ENCODE measurements at regions not wholly inside any gene's neighbourhood (a gene's known extent, or its start where the extent isn't known, plus 50 kb on each side); places are given as distances from the start of the nearest gene placed in this dataset.

DNA sequence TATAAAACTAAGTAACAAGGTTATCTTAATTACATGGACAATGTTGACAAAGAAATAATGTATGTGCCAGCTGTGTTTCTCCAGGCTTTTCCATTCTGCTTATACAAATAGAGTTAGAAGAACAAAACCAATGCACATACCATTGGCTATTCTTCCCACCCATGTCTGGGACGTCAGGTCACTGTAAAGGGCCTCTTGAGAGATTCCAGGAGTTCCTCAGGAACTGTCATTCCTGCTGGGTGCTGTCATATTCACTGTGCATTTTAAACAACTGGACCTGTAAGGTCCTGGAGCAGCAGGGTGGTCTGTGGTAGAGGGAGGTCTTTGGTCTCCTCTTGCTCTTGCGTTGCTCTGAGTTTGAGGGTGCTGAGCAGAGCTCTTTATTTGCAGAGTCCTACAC, 74.6 kb upstream of the AP1S2 start:
- DNase-seq, result no peak
- Histone ChIP-seq H3K9me3 (replicated peaks; ENCODE audit: control insufficient read depth, low read depth, low read length) (no peaks in the 10 kb centered on the region), H3K27ac (ENCODE audit: low read length) (no peak overlapping the region), H3K36me3 (ENCODE audit: control insufficient read depth, insufficient read depth, low read length) (no peaks in the 10 kb centered on the region), H3K4me3 (ENCODE audit: low read length) (no peak overlapping the region), H3K4me1 (ENCODE audit: control insufficient read depth, insufficient read depth, low read length) (no peaks in the 10 kb centered on the region), H3K27me3 (ENCODE audit: control insufficient read depth, insufficient read depth, low read length) (peaks cover 25% of the 10 kb centered on the region)
- 71% methylated on average over 1 of the region's 2 CpGs for WGBS (ENCODE audit: insufficient coverage)

- no peak for DNase-seq
- Histone ChIP-seq H3K4me3 (ENCODE audit: low read length) (no peak overlapping the region), H3K27ac (ENCODE audit: low read length) (no peak overlapping the region), H3K27me3 (ENCODE audit: control insufficient read depth, insufficient read depth, low read length) (peaks cover 22% of the 10 kb centered on the region), H3K9me3 (replicated peaks; ENCODE audit: control insufficient read depth, low read depth, low read length) (no peaks in the 10 kb centered on the region), H3K4me1 (ENCODE audit: control insufficient read depth, insufficient read depth, low read length) (no peaks in the 10 kb centered on the region), H3K36me3 (ENCODE audit: control insufficient read depth, insufficient read depth, low read length) (no peaks in the 10 kb centered on the region)
- 56% methylated on average over 1 of the region's 1 CpG for WGBS (ENCODE audit: insufficient coverage)
These were observed 72.0 kb upstream of the AP1S2 start for GRCh38 chrX:15926622-15927021.

- WGBS (ENCODE audit: insufficient coverage), result no CpG with 5 or more reads among the region's 1 CpG
- H3K9me3 ChIP-seq (replicated peaks; ENCODE audit: control insufficient read depth, low read depth, low read length), result no peaks in the 10 kb centered on the region
These were observed 63.4 kb upstream of the AP1S2 start for GRCh38 chrX:15918003-15918402.

DNA sequence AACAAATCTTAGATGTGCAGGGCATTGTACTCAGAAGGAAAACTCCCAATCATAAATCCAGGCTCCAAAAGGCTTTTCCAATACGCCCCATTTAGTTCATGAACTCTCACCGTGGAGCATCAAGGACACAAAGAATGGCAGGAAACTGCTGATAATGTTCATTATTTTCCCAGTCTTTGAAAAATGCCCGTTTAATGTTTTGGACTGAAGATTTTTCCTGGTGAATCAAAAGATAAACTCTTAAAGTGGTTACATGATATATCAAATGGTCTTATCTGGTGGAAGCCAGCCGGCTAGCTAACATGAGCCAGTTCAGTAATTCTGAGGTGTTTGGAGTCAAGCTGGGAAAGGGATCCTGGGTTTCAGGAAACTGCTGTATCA, 62.1 kb upstream of the AP1S2 start:
- H3K27me3 ChIP-seq (ENCODE audit: control insufficient read depth, insufficient read depth, low read length), result peaks cover 30% of the 10 kb centered on the region
- no peak for DNase-seq
- no peaks in the 10 kb centered on the region for H3K4me1 ChIP-seq (ENCODE audit: control insufficient read depth, insufficient read depth, low read length)
- H3K4me3 ChIP-seq (ENCODE audit: low read length), result no peak overlapping the region
- 55% methylated on average over 2 of the region's 4 CpGs for WGBS (ENCODE audit: insufficient coverage)
- no peak overlapping the region for H3K27ac ChIP-seq (ENCODE audit: low read length)
- no peaks in the 10 kb centered on the region for H3K9me3 ChIP-seq (replicated peaks; ENCODE audit: control insufficient read depth, low read depth, low read length)
- no peaks in the 10 kb centered on the region for H3K36me3 ChIP-seq (ENCODE audit: control insufficient read depth, insufficient read depth, low read length)

More at GRCh38 chrX:15918003-15918402, 63.4 kb upstream of the AP1S2 start:
- DNase-seq, result no peak
- H3K4me1 ChIP-seq (ENCODE audit: control insufficient read depth, insufficient read depth, low read length), result no peaks in the 10 kb centered on the region
- no peak overlapping the region for H3K4me3 ChIP-seq (ENCODE audit: low read length)
- H3K36me3 ChIP-seq (ENCODE audit: control insufficient read depth, insufficient read depth, low read length), result no peaks in the 10 kb centered on the region
- no peak overlapping the region for H3K27ac ChIP-seq (ENCODE audit: low read length)
- H3K27me3 ChIP-seq (ENCODE audit: control insufficient read depth, insufficient read depth, low read length), result peaks cover 32% of the 10 kb centered on the region

DNA sequence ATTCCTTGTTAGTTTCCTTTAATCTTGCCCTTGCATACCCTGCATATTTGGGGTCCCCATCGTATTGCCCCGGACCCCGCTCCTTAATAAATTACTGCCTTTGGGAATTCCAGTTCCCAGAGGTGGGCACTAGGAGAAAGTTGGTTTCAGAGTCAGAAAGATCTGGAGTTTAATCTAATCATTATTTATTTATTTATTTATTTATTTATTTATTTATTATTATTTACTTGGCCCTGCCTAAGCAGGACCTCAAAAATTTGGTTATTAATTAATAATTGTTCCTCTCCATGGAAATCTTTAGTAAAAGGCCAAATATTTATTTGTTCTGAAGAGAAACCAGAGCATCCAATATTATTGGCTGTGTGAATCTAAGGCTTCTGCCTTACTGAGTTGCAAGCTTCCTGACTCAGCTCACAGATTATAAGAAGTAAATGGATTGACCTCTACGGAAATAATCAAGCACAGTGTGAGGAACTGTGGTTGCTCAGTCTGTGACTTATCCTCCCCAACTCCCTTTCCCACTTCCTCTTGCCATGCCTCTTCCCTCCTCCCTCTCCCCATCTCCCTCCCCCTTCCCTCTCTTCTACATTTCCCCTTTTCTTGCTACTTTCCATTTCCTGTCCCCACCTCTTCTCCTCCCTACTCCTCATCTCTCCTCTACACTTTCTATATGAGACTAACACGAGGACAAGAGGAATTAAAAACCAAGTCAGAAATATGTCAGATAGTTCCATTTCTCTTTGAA, 61.5 kb upstream of the AP1S2 start:
- Histone ChIP-seq H3K36me3 (ENCODE audit: control insufficient read depth, insufficient read depth, low read length) (no peaks in the 10 kb centered on the region), H3K9me3 (replicated peaks; ENCODE audit: control insufficient read depth, low read depth, low read length) (no peaks in the 10 kb centered on the region), H3K4me3 (ENCODE audit: low read length) (no peak overlapping the region), H3K27me3 (ENCODE audit: control insufficient read depth, insufficient read depth, low read length) (peaks cover 33% of the 10 kb centered on the region), H3K4me1 (ENCODE audit: control insufficient read depth, insufficient read depth, low read length) (no peaks in the 10 kb centered on the region), H3K27ac (ENCODE audit: low read length) (no peak overlapping the region)
- WGBS (ENCODE audit: insufficient coverage), result no CpG with 5 or more reads among the region's 5 CpGs
- peak; percentile 40 for DNase-seq

DNA sequence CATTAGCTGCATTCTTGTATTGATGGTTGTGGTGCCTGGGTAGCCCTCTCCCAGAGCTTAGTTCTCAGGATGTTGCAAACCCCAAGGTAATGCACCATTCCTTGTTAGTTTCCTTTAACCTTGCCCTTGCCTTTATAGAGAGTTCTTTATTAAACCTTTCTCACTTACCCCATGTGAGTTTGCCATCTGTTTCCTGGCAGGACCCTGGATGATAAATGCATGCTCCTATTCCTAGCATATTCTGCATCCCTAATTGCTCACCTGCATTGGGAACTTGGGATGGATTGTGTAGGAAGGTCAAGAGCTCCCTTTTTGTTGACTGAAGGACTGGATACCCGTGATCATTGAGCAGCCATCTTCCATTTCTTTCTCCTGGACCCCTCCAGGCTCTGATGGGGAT, 59.9 kb upstream of the AP1S2 start:
- no peak overlapping the region for H3K4me3 ChIP-seq (ENCODE audit: low read length)
- WGBS (ENCODE audit: insufficient coverage), result no CpG with 5 or more reads among the region's 1 CpG
- no peak overlapping the region for H3K27ac ChIP-seq (ENCODE audit: low read length)
- H3K4me1 ChIP-seq (ENCODE audit: control insufficient read depth, insufficient read depth, low read length), result no peaks in the 10 kb centered on the region
- peaks cover 38% of the 10 kb centered on the region for H3K27me3 ChIP-seq (ENCODE audit: control insufficient read depth, insufficient read depth, low read length)
- H3K36me3 ChIP-seq (ENCODE audit: control insufficient read depth, insufficient read depth, low read length), result no peaks in the 10 kb centered on the region
- no peak for DNase-seq
- H3K9me3 ChIP-seq (replicated peaks; ENCODE audit: control insufficient read depth, low read depth, low read length), result no peaks in the 10 kb centered on the region

DNA sequence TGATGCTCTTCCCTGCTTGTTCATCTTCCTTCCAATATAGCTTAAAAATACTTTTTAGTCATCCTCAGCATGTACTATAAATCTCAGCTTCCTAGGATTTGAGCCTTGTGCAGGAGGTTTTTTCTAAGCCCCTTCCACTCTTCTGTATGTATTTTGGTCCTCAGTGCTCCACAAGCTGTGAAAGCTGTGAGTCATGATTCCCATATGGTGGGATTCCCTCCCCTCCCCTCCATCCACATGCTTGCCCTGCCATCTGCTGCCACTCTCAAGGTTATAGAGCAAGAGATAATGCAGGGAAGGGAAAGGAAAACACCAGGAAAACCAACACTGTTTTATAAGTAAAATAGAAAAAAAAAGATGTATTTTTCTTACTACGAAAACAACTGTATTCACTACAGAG, 58.5 kb upstream of the AP1S2 start:
- Histone ChIP-seq H3K4me3 (ENCODE audit: low read length) (no peak overlapping the region), H3K4me1 (ENCODE audit: control insufficient read depth, insufficient read depth, low read length) (no peaks in the 10 kb centered on the region), H3K9me3 (replicated peaks; ENCODE audit: control insufficient read depth, low read depth, low read length) (no peaks in the 10 kb centered on the region), H3K27me3 (ENCODE audit: control insufficient read depth, insufficient read depth, low read length) (peaks cover 43% of the 10 kb centered on the region), H3K27ac (ENCODE audit: low read length) (no peak overlapping the region), H3K36me3 (ENCODE audit: control insufficient read depth, insufficient read depth, low read length) (no peaks in the 10 kb centered on the region)
- WGBS (ENCODE audit: insufficient coverage), result no CpG with 5 or more reads among the region's 1 CpG
- no peak for DNase-seq

- peaks cover 48% of the 10 kb centered on the region for H3K27me3 ChIP-seq (ENCODE audit: control insufficient read depth, insufficient read depth, low read length)
- H3K9me3 ChIP-seq (replicated peaks; ENCODE audit: control insufficient read depth, low read depth, low read length), result no peaks in the 10 kb centered on the region
- no peaks in the 10 kb centered on the region for H3K4me1 ChIP-seq (ENCODE audit: control insufficient read depth, insufficient read depth, low read length)
- H3K4me3 ChIP-seq (ENCODE audit: low read length), result no peak overlapping the region
- WGBS (ENCODE audit: insufficient coverage), result no CpG with 5 or more reads among the region's 4 CpGs
- peak; percentile 45 for DNase-seq
- no peak overlapping the region for H3K27ac ChIP-seq (ENCODE audit: low read length)
- H3K36me3 ChIP-seq (ENCODE audit: control insufficient read depth, insufficient read depth, low read length), result no peaks in the 10 kb centered on the region
These were observed 57.3 kb upstream of the AP1S2 start for GRCh38 chrX:15911734-15912550.

DNA sequence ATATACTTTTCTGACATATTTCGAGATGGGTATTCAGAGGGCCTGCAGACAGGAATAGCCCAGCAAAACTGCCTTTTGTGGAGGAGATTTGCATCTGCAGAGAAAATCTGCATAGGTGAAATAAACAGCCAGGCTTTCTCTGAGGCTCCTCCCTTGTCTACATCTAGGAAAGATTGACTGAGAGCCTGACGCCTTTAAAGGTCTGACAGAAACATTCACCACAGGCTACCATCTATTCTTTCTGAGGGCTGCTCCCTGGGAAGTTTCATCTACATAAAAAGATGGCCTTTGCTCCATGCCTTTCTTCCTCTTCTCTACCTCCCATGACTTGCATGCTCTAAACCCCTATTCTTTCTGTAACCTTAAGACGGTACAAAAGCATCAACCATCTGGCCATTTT, 55.0 kb upstream of the AP1S2 start:
- Histone ChIP-seq H3K27me3 (ENCODE audit: control insufficient read depth, insufficient read depth, low read length) (peaks cover 37% of the 10 kb centered on the region), H3K27ac (ENCODE audit: low read length) (no peak overlapping the region), H3K9me3 (replicated peaks; ENCODE audit: control insufficient read depth, low read depth, low read length) (no peaks in the 10 kb centered on the region), H3K4me3 (ENCODE audit: low read length) (no peak overlapping the region), H3K36me3 (ENCODE audit: control insufficient read depth, insufficient read depth, low read length) (no peaks in the 10 kb centered on the region), H3K4me1 (ENCODE audit: control insufficient read depth, insufficient read depth, low read length) (no peaks in the 10 kb centered on the region)
- DNase-seq, result no peak
- WGBS (ENCODE audit: insufficient coverage), result 40% methylated on average over 1 of the region's 3 CpGs

DNA sequence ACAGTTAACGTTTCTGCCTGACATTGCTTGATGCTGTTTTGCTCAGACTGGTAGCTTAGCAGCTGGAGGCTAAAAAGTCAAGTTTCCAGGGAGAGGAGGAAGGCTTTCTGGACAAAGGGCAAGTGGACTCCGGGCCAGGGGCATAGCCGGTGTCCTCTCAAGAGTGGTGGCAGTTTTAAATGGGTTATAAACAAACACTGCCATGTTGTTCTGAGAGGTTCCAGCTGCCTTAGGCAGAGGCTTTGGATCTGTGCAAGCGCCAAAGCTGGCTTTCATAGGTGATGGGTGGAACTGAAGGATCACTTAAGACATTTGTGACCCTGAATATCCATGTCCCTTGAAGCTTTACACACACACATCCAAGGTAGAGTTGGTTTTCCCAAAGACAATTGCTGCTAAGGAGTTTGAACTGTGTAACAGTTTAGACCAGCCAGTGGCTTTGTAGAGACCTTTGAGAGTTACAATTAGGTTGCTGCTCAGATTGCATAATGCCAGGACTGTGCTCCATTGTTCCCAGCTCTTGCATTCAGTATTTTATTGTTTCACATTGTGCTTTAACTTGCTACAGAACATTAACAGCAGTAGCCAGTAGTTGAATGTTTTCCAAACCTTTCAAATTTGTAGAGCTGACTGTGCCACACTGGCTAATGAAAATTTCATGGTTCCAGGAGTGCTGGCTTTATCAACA, 54.1 kb upstream of the AP1S2 start:
- no peak overlapping the region for H3K27ac ChIP-seq (ENCODE audit: low read length)
- H3K27me3 ChIP-seq (ENCODE audit: control insufficient read depth, insufficient read depth, low read length), result peaks cover 37% of the 10 kb centered on the region
- H3K4me3 ChIP-seq (ENCODE audit: low read length), result no peak overlapping the region
- no peaks in the 10 kb centered on the region for H3K36me3 ChIP-seq (ENCODE audit: control insufficient read depth, insufficient read depth, low read length)
- no peaks in the 10 kb centered on the region for H3K4me1 ChIP-seq (ENCODE audit: control insufficient read depth, insufficient read depth, low read length)
- WGBS (ENCODE audit: insufficient coverage), result 34% methylated on average over 3 of the region's 4 CpGs
- DNase-seq, result no peak
- no peaks in the 10 kb centered on the region for H3K9me3 ChIP-seq (replicated peaks; ENCODE audit: control insufficient read depth, low read depth, low read length)

Measured in muscle of leg (tissue), 3 donors.